HL-60 (cell line): ENCODE measurements at regions not wholly inside any gene's neighbourhood (a gene's known extent, or its start where the extent isn't known, plus 50 kb on each side); places are given as distances from the start of the nearest gene placed in this dataset.

Experiments
- CTCF ChIP-seq: IDR thresholded peaks from one replicate; pipeline ENCODE4 v1.5.1; 2011; ENCODE audit warnings: low read length, control low read depth, inconsistent platforms; ENCODE audit not compliant: insufficient read depth
- REST ChIP-seq: IDR thresholded peaks from 2 replicates; pipeline ENCODE4 v1.6.1; 2012; ENCODE audit warnings: low read depth; ENCODE audit not compliant: insufficient replicate concordance

- TF ChIP-seq REST (no peak), CTCF (no peak)
Measured at GRCh38 chr13:86856991-86857390, 814.2 kb upstream of the SLITRK5 start.
